Skin epidermis (tissue), 12 donors: ENCODE measurements at regions not wholly inside any gene's neighbourhood (a gene's known extent, or its start where the extent isn't known, plus 50 kb on each side); places are given as distances from the start of the nearest gene placed in this dataset.

ENCODE experiments used
- H3K27ac ChIP-seq, 21 experiments: fragments of 200-600 bp; sonication (generic) in 11 of 21; one replicate each; pipeline ENCODE4 v1.5.0; 2020; ENCODE audit warnings: mild to moderate bottlenecking in 3 of 21, inconsistent platforms in 2 of 21, moderate library complexity in 2 of 21
- H3K4me3 ChIP-seq, 7 experiments: fragments of 200-600 bp; sonication (generic) in 2 of 7; one replicate each; pipeline ENCODE4 v1.5.0; 2020; ENCODE audit warnings: inconsistent platforms in 2 of 7, mild to moderate bottlenecking in 2 of 7, moderate library complexity in 1 of 7

DNA sequence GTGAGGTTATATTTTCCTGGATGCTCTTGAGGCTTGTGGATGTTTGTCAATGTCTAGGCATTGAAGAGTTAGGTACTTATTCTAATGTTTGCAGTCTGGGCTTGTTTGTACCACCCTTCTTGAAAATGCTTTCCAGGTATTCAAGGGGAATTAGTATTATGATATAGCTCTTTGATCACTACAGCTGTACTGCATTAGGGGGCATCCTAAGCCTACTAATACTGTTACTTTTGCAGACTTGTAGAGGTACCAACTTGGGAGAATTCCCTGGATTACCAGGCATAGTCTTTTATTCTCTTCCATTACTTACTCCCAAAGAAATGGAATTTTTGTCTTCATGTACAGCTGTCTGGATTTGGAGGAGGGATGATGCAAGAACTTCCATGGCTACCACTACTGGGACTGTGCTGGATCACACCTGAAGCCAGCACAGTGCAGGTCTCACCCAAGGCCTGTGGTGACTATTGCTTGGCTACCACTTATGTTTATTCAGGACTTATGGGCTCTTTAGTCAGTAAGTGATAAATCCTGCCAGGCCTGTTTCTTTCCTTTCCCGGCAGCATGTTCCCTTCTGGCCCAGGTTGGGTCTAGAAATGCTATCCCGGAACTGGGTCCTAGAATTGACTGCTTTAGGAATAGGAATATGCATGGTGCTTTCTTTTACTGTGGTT is 402.9 kb downstream of the IL20RB start:
- Histone ChIP-seq H3K4me3 (no peak overlapping the region), H3K27ac (no peak overlapping the region)

DNA sequence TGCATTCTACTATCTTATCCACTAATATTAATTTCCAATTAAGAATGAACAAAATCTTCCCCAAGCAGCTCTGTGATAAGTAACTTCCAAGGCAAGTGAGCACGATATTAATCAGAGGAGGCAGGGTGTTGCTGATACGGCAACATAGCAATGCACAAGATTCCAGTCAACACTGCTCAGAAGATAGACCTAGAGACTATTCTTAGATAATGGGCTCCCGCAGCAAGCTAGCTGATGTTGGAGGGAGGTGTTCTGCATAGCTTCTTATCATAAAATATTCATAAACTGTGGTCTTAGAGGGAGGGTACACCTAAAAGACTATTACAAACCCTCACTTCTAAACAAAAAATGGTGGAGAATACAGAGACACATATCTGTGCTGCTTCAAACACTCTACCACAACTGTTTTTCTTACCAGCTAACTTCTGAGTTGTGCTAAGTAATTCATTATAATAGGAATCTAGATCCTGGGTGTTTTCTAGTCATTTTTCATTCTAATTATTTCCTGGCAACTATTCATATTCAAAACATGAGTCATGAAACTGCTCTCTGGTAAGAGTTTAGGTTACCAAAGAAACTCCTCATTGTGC is 382.0 kb upstream of the SOX14 start:
- no peak overlapping the region for H3K27ac ChIP-seq
- no peak overlapping the region for H3K4me3 ChIP-seq

DNA sequence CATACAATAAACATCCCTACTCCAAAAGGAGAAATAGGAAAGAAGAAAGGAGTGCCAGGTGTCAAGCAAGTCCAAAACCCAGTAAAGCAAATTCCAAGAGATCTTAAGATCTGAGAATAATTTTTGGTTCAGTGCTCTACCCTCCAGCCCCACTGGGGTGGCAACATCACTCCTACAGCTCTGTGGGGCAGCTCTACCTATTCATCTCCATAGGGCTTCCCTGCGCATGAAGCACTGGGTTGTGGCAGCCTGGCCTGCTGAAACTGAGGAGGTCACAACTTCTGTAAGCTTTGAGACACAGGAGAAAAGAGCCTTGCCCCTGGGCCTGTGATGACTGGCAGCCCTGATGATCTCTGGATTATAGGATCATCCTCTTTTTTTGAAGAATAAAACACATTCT is 378.2 kb upstream of the SOX14 start:
- H3K27ac ChIP-seq, result no peak overlapping the region
- H3K4me3 ChIP-seq, result no peak overlapping the region

DNA sequence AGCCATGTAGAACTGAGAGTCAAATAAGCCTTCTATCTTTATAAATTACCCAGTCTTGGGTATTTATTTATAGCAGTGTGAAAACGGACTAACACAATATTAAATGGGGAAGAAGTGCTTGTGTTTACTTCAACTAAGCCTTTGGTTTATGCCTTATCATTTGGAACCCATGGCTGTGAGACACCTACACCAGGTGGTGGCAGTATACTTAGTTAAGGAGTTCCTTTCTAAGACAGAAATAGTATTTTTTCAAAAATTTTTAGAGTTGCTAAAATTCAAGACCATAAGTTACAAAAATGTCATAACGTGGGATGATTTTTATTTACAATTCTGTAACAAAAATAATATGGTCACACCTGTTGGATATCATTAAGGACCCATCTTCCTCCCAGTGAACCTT is 354.5 kb upstream of the SOX14 start:
- Histone ChIP-seq H3K4me3 (no peak overlapping the region), H3K27ac (no peak overlapping the region)

DNA sequence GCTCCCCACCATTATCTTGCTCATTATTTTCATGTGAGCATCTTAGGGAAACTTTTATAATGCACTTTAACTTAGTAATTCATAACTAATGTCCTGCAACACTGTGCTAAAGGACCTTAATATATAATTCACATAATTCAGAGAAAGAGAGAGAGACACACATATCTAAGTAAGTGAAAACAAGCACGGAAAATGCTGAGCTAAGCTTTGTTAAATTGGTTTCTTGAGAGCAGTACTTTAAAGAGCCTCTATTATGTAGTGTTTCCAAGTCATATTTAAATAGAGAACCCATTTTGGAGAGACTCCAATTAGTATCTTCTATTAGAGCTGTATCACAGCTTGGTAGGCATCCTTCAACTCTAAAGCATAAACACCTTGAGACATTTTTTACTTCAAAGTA is 354.1 kb upstream of the SOX14 start:
- no peak overlapping the region for H3K27ac ChIP-seq
- no peak overlapping the region for H3K4me3 ChIP-seq

DNA sequence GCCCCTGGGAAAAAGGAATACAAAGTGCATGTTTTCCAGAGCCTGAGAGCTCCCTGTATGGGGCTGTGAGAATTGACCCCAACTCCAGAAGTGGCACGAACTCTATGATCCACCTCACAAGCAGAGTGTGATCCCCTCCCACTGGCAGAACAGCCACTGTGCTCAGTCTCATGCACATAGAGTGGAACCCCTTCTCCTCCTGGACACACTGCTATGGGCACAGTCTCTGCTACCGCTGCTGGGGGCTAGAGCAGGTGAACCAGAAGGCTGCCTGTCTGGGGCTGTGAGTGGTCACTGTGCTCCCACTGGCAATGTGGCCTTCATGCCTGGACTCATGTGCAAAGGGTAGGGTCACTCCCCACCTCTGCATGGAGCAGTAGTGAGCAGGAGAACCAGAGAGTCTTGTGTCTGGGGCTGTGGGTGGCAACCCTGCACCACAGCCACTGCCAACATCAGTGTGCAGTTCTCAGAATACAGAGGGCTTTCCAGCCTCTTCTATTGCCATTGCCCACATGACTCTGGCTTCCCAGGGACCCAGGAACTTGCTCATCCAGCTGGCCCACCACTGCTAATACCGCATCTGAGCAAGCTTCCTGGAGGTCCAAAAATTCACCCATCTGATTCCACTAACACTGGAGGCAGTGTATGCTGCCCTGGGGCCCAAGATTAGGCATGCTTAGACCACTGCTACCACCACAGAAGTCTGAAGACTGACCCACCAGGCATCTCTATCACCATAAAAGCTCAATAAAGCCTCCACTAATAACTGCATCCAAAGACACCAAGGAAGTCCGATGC is 343.7 kb upstream of the SOX14 start:
- no peak overlapping the region for H3K27ac ChIP-seq
- no peak overlapping the region for H3K4me3 ChIP-seq

DNA sequence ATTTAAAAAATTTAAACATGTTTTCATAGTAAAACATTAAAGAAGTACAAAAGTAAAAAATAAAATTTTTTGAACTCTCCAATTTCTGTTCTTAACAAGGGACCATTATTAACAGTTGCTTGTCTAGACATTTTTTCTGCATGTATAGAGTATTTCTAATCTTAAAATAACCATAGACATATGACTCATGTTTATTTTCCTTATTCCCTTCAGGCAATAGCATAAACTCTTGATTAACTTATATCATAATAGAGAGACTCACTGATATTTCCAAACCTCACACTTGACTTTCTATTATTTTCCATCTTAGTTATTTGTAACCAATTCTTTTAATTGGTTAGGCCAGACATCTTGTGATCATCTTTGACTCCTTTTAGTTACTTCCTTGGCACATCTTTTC is 325.6 kb upstream of the SOX14 start:
- Histone ChIP-seq H3K4me3 (no peak overlapping the region), H3K27ac (no peak overlapping the region)

DNA sequence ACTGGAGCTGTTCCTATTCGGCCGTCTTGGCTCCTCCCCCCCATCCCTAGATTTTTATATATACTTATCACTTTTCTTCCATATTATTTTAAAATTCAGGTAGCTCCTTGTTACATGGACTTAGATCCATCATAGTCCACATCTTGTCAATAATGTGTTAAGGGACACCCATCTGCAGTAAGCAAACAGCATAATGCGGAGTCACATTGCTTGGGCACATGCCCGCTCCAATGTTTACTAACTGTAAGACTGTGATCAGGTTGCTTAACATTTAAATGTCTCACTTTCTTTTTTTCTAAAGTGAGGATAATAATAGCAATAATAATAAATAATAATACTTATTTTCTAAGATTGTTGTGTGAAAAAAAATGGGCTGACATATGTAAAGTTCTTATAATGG is 303.2 kb upstream of the SOX14 start:
- H3K27ac ChIP-seq, result no peak overlapping the region
- no peak overlapping the region for H3K4me3 ChIP-seq

DNA sequence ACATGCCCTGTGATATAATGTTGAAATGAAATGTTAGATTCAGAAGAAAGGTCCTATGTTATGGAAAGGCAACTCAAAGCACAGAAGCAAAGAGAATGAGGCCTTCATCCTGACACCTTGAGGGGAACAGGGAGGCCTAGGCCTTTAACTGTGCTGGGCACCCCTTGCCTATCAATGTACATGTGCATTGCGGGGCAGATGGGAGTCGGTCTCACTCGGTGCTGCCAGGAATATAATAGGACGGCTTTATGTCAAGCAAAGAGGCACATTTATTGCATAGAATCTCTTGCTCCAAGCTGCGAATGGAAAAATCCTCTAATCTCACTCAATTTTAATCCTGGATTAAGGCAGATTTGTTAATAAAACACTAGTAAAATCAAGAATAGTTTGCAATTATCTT is 301.0 kb upstream of the SOX14 start:
- Histone ChIP-seq H3K27ac (no peak overlapping the region), H3K4me3 (no peak overlapping the region)

DNA sequence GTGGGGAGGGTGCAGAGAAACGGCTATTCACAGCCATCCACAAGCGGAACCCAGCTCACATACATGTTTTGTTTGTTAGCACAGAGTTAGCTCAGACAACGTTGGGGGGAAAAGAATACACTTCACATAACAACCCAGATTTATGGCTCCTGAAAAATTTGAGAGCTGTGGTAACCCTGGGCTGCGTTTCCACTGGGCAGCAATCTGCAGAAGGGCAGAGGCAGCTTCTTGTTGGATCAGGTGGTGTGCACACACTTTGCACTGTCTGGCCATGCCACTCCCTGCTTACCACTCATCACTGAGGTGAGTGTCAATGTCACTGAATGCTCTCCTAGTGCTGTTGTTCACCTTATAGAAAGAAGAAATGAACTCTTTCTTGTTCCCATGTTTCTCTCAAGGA is 299.8 kb upstream of the SOX14 start:
- Histone ChIP-seq H3K4me3 (no peak overlapping the region), H3K27ac (no peak overlapping the region)

DNA sequence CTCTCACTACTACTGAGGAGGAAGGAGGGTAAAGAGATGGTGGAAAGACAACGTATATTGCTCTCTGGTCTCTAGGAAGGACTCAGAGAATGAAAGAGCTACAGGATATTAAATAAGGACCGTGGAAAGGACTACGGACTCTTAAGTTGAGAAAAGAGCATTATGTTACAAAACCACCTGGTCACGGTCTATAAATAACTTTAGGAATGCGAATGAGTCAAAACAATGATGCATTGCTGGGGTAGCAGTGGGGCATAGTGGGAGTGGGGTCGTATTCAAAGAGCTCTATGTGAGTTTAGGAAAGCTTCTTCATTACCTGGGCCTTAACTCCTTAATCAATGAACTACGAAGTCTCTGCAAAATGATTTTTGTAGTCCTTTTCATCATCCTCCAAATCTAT is 295.7 kb upstream of the SOX14 start:
- Histone ChIP-seq H3K4me3 (no peak overlapping the region), H3K27ac (no peak overlapping the region)

DNA sequence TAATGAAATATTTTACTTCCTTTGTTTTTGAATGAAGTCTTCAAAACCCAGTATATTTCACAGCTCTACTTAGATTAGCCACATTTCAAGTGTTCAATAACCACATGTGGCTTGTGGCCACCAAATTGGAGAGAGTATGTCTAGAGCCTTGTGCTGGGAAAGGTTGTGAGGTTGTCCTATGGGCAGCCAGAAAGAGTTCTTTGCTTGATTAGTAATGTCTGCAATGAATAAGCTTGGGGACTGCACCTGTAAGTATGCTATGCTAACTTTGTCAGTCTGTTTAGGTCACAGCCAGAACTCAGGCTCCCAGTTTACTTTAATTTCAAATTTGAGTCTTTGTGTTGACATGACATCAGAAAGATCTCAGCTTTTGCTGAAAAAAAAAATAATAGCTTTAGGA is 294.9 kb upstream of the SOX14 start:
- Histone ChIP-seq H3K4me3 (no peak overlapping the region), H3K27ac (no peak overlapping the region)

DNA sequence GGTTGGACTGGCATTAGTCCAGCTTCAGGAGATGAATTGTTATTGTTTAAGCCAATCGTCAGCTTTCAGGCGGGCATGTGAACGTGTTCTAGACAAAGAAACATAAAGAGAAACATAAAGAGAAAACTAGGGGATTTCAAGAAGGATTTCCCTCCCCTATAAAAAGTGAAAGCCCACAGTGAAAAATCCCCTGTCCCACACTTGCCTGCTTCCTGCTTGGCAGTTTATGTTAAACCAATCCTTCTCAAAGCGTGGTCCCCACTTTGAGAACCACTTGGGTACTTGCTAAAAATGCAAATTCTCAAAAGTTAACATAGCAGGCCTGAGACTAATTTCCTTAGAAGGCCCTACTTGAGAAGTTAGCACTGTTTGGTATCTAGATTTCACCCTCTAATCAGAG is 293.0 kb upstream of the SOX14 start:
- Histone ChIP-seq H3K4me3 (no peak overlapping the region), H3K27ac (no peak overlapping the region)

DNA sequence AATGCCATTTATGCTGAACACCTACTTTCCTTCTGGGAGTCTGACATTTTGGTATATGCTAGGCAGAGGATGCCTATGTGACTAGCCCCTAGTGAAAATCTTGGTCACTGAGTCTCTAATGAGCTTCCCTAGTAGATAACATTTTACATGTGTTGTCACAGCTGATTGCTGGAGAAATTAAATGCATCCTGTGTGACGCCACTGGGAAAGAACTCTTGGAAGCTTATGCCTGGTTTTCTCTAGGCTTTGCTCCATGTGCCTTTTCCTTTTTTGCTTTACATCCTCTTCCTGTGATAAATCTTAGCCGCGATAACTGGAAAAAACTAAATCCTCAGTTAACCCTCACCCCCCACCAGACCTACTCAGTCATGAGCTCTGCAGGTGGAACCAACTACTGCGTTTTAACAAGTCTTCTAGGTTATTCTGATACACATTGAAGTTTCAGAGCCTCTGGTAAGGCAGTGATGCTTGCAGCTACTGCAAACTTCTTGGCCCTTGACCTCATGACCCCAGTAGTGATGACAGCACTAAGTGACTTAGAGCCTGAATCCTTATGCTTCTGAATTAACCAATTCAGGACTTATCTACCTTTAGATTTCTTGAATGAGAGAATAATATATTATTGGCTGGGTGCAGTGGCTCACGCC is 292.4 kb upstream of the SOX14 start:
- H3K4me3 ChIP-seq, result no peak overlapping the region
- no peak overlapping the region for H3K27ac ChIP-seq

DNA sequence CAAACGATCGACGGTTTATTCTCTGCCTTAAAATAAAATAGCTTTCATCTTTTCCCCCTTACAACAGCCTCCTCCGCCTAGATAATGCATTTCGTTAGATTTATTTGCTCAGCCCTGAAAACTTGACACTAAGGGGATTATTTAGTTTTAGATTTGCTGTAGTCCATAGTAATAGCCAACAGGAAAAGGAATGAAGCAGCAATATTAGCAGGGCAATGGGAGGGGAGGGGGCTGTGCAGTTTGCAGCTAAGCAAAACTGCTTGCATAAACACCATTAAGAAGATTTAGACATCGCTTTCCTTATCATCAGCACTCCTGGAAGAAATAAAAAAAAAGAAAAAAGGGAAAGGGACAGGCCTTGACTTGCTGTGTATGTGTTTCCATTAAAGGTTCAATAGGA is 286.5 kb upstream of the SOX14 start:
- Histone ChIP-seq H3K27ac (no peak overlapping the region), H3K4me3 (no peak overlapping the region)

DNA sequence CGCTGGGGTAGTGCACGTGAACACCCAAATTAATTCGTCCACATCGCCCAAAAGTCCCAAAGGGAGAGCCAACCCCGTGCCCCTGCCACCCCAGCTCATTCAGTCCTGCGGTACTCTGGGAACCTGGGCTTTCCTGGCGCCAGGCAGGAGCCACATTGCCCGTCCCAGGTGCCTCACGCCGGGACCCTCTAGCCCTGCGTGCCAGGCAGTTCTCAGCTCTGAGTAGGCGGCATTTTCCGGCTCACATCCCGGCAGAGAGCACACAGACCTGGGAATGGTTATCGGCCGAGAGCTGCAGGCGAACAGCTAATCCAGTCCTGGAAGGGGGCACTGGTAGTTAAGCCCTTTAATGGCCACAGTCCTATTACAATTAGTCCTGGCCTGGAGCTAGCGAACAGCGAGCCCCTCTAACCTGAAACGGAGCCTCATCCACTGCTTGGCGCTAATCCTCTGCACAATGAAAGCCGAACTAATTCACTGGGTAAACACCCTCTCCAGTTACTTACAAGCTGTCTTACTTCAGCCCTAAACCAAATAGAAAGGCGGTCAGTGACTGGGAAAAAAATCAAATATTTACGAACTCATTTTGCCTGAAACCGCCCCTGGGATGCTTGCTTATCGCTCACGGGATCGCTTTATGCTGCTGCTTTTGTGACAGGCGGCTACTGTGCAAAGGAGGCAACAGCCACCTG is 254.6 kb upstream of the SOX14 start:
- H3K4me3 ChIP-seq, result no peak overlapping the region
- no peak overlapping the region for H3K27ac ChIP-seq

DNA sequence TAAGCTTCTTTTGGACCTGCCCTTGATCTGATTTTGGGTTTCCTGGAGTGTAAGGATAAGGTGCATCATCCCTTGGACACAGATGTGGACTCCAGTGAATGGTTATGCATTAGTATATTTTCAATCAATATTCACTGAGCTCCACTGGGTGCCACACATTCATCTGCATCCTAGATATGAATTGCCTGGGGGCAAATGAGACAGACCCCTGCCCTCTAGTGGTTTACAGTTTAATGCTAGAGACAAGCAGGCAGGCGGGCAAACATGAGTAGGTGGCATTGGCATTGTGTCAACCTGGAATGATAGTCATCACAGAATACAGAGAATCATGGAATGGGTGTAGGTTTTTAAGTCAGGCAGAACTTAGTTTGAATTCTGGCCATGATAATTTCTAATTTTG is 252.5 kb upstream of the SOX14 start:
- Histone ChIP-seq H3K4me3 (no peak overlapping the region), H3K27ac (no peak overlapping the region)

DNA sequence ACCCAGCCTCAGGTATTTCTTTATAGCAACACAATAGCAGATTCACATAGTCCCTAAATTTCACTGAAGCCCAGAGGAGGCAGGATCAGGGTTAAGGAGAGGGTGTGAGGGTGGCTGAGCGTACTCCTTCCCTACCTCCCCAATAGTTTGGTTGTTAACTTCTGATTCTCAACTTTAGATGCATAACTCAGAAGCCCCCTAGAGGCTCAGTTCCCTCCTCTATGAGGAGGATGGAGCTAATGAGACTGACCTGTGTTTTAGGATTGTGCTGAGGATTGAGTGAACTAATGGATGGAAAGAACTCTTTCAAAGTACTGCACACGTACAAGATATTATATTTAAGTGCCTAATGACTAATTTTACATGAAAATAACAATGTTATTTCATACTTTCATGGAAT is 249.3 kb upstream of the SOX14 start:
- no peak overlapping the region for H3K27ac ChIP-seq
- no peak overlapping the region for H3K4me3 ChIP-seq

DNA sequence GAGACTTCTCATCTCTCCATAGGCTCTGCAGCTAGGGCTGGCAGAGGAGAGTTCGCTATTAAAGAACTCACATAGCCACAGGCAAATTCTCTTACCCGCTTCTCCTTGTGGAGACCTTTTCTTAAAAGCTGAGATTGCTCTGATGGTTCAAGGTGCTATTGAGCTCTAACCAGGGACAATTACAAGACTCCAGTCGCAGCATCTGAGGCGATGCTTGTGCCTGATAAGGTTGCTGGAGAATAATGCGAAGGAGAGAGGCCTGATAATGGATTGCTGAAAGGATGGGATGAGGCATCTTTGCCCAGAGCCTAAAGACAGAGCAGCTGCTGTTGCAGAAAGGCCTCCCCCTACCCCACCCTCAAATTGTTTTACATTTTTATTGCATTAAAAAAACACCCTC is 244.5 kb upstream of the SOX14 start:
- no peak overlapping the region for H3K27ac ChIP-seq
- no peak overlapping the region for H3K4me3 ChIP-seq

DNA sequence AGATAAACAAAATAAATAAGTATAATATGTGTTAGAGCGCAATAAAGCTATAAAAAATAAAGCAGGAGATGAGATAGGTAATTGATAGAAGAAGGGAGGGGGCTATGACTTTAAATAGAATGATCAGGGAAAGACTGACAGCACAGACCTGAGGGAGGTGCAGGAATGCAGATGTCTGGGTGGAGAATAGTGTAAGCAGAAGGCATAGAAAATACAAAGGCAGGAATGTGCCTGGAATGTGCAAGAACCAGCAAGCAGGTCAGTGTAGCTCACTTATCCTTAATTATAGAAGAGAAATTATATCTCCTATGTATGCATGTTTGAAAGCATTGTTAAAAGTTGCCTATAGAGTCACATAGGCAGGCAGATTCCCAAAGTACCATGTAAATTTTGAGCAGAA is 239.4 kb upstream of the SOX14 start:
- Histone ChIP-seq H3K4me3 (no peak overlapping the region), H3K27ac (no peak overlapping the region)
